SU-DHL-6 (cell line): ENCODE measurements at regions not wholly inside any gene's neighbourhood (a gene's known extent, or its start where the extent isn't known, plus 50 kb on each side); places are given as distances from the start of the nearest gene placed in this dataset.

Source experiments
- CTCF ChIP-seq: fragments of 200-600 bp; sonication (generic); IDR thresholded peaks from one replicate; pipeline ENCODE4 v1.5.1; 2017; ENCODE audit warnings: antibody characterized with exemption, mild to moderate bottlenecking, low read length, moderate library complexity; ENCODE audit not compliant: insufficient read depth, poor library complexity, severe bottlenecking
- EZH2phosphoT487 ChIP-seq: fragments of 200-600 bp; sonication (generic), shearing (Covaris generic); conservative IDR thresholded peaks from 2 replicates; pipeline ENCODE4 v1.6.1; 2018; ENCODE audit warnings: mild to moderate bottlenecking, antibody characterized with exemption, low read length, moderate library complexity, mixed read lengths

GRCh38 chr14:50031602-50032313 lies 84.6 kb downstream of the VCPKMT start:
- no peak for TF ChIP-seq CTCF
- no peak for TF ChIP-seq EZH2phosphoT487
